ENCODE measurements at regions not wholly inside any gene's neighbourhood (a gene's known extent, or its start where the extent isn't known, plus 50 kb on each side); places are given as distances from the start of the nearest gene placed in this dataset.

- TF ChIP-seq SP1 (IDR thresholded peaks at IDR 0.05; ENCODE audit: low read depth, low read length), result no peak
Measured at GRCh38 chr11:32288276-32288675, 147.1 kb downstream of the WT1 start (continued).

- Histone ChIP-seq H3K27ac (ENCODE audit: control insufficient read depth, insufficient read depth) (no peak overlapping the region), H3K9me3 (replicated peaks; ENCODE audit: control insufficient read depth, insufficient read depth, low read length) (no peaks in the 10 kb centered on the region), H2AFZ (ENCODE audit: control insufficient read depth, low read depth, low read length) (no peak overlapping the region), H3K36me3 (ENCODE audit: control insufficient read depth in 2 of 2, insufficient read depth in 2 of 2, low read length in 1 of 2) (no peaks in the 10 kb centered on the region), H4K20me1 (ENCODE audit: control insufficient read depth, insufficient read depth) (no peaks in the 10 kb centered on the region), H3K4me2 (ENCODE audit: control insufficient read depth, insufficient read depth) (no peak overlapping the region), H3K9ac (ENCODE audit: control insufficient read depth, insufficient read depth, low read length) (no peak overlapping the region), H3K4me1 (ENCODE audit: control insufficient read depth, insufficient read depth, low read length) (no peaks in the 10 kb centered on the region), H3K4me3 (no peak overlapping the region), H3K27me3 (replicated peaks in 1 of 2; ENCODE audit: control insufficient read depth in 2 of 2, insufficient read depth in 2 of 2, low read length in 1 of 2) (no peaks in the 10 kb centered on the region; a peak in 2 of 4 replicates), H3K79me2 (ENCODE audit: control insufficient read depth, insufficient read depth, low read length) (no peaks in the 10 kb centered on the region)
- ChIA-PET RAD21 (ENCODE audit: unreplicated experiment) (no interaction called here), POLR2A (interaction anchor here (0.6 kb wide), 1 partner anchor 346 kb away, joined by 3 read pairs; no protein-coding TSS in a partner anchor), SMC1A (ENCODE audit: uncharacterized antibody, unreplicated experiment) (interaction anchor here (1.0 kb wide), 1 partner anchor 8 kb away, joined by 3 read pairs; no protein-coding TSS in a partner anchor), CTCF (interaction anchor here (0.5 to 1.5 kb wide), 2 partner anchors 15 to 235 kb away, joined by 4 read pairs; no protein-coding TSS in a partner anchor)
- FAIRE-seq, result no peak
- no TSS peak for BruUV-seq (replicated peaks)
- in situ Hi-C loops (cut with MboI), result no loop called here
- intact Hi-C loops (cut with micrococcal nuclease; ENCODE audit: unreplicated experiment), result loop anchor here (10.0 kb wide), 2 partner anchors 235 to 1185 kb away; no protein-coding TSS in a partner anchor
- no peak for ATAC-seq
- TF ChIP-seq YY1 (IDR thresholded peaks at IDR 0.05; ENCODE audit: low read depth, low read length), result no peak
- no peak for TF ChIP-seq POLR2AphosphoS5 (IDR thresholded peaks at IDR 0.05; ENCODE audit: low read length)
- WGBS (ENCODE audit: insufficient coverage, insufficient replicate concordance, low lambda C conversion rate, missing lambda C conversion rate), result 36% methylated on average over 5 of the region's 5 CpGs
- DNase-seq (ENCODE audit: low read depth, low spot score), result no peak
Measured at GRCh38 chr11:32289701-32290100, 145.6 kb downstream of the WT1 start.

GRCh38 chr11:32290783-32291182 is 144.6 kb downstream of the WT1 start:
- H3K9me3 ChIP-seq (replicated peaks; ENCODE audit: control insufficient read depth, insufficient read depth, low read length), result no peaks in the 10 kb centered on the region
- no peak overlapping the region for H3K27ac ChIP-seq (ENCODE audit: control insufficient read depth, insufficient read depth)
- ATAC-seq (no peak), FAIRE-seq (no peak), DNase-seq (ENCODE audit: low read depth, low spot score) (no peak)
- H3K9ac ChIP-seq (ENCODE audit: control insufficient read depth, insufficient read depth, low read length), result no peak overlapping the region
- no peaks in the 10 kb centered on the region; a peak in 2 of 4 replicates for H3K27me3 ChIP-seq (replicated peaks in 1 of 2; ENCODE audit: control insufficient read depth in 2 of 2, insufficient read depth in 2 of 2, low read length in 1 of 2)
- intact Hi-C loops (cut with micrococcal nuclease; ENCODE audit: unreplicated experiment) (loop anchor here (10.0 kb wide), 2 partner anchors 236 to 1186 kb away; no protein-coding TSS in a partner anchor), in situ Hi-C loops (cut with MboI) (no loop called here)
- no peaks in the 10 kb centered on the region for H3K36me3 ChIP-seq (ENCODE audit: control insufficient read depth in 2 of 2, insufficient read depth in 2 of 2, low read length in 1 of 2)
- SMC1A ChIA-PET (ENCODE audit: uncharacterized antibody, unreplicated experiment), result no interaction called here
- RAD21 ChIA-PET (ENCODE audit: unreplicated experiment), result no interaction called here
- BruUV-seq (replicated peaks), result no TSS peak
- no peak overlapping the region for H3K4me2 ChIP-seq (ENCODE audit: control insufficient read depth, insufficient read depth)
- POLR2A ChIA-PET, result no interaction called here
- H3K4me1 ChIP-seq (ENCODE audit: control insufficient read depth, insufficient read depth, low read length), result no peaks in the 10 kb centered on the region
- H3K4me3 ChIP-seq, result no peak overlapping the region
- no peak overlapping the region for H2AFZ ChIP-seq (ENCODE audit: control insufficient read depth, low read depth, low read length)
- 10% methylated on average over 3 of the region's 3 CpGs for WGBS (ENCODE audit: insufficient coverage, insufficient replicate concordance, low lambda C conversion rate, missing lambda C conversion rate)
- H4K20me1 ChIP-seq (ENCODE audit: control insufficient read depth, insufficient read depth), result no peaks in the 10 kb centered on the region
- CTCF ChIA-PET, result interaction anchor here (0.9 to 1.0 kb wide), 2 partner anchors 15 to 19 kb away, joined by 3 read pairs; no protein-coding TSS in a partner anchor
- H3K79me2 ChIP-seq (ENCODE audit: control insufficient read depth, insufficient read depth, low read length), result no peaks in the 10 kb centered on the region
- TF ChIP-seq BMI1 (IDR thresholded peaks at IDR 0.05; ENCODE audit: borderline replicate concordance) (no peak), GATAD2B (conservative IDR thresholded peaks at IDR 0.05; ENCODE audit: low read depth) (no peak), FOXK2 (IDR thresholded peaks at IDR 0.05) (no peak), CREM (IDR thresholded peaks at IDR 0.05; ENCODE audit: low read depth) (no peak), RAD21 (IDR thresholded peaks at IDR 0.05; ENCODE audit: insufficient read depth, low read depth, low read length) (no peak), PBX3 (IDR thresholded peaks at IDR 0.05; ENCODE audit: insufficient replicate concordance, low read depth, low read length) (no peak), ATF2 (IDR thresholded peaks at IDR 0.05; ENCODE audit: low read length) (no peak), E4F1 (IDR thresholded peaks at IDR 0.05; ENCODE audit: borderline replicate concordance, partially characterized antibody) (no peak)

Data from GM12878 (cell line).